B cell (primary cell): ENCODE measurements at regions not wholly inside any gene's neighbourhood (a gene's known extent, or its start where the extent isn't known, plus 50 kb on each side); places are given as distances from the start of the nearest gene placed in this dataset.

ENCODE experiments used
- ATAC-seq: fragments of 200-7000 bp; cut with Tn5 transposase; one replicate; pipeline ENCODE4 v1.10.0; 2021; ENCODE audit warnings: low read depth, mild to moderate bottlenecking, moderate number of reproducible peaks, moderate library complexity
- CTCF ChIA-PET: fragments of 350-600 bp; sonication (Branson Sonifier 250); formaldehyde crosslinking; loops from one replicate; lab custom pipeline; 2021; ENCODE audit warnings: antibody characterized with exemption, inconsistent platforms; lab: Charles Lee
- POLR2A ChIA-PET: fragments of 350-600 bp; sonication (Branson Sonifier 250); formaldehyde crosslinking; loops from one replicate; lab custom pipeline; 2021; ENCODE audit warnings: antibody characterized with exemption; lab: Charles Lee
- DNase-seq: peaks from one replicate; pipeline ENCODE4 v3.0.0; 2013
- H2AFZ ChIP-seq: 2 replicates; pipeline ENCODE4 v1.6.1; 2012; ENCODE audit warnings: mild to moderate bottlenecking, low read depth, low read length; ENCODE audit not compliant: insufficient read depth, poor library complexity, severe bottlenecking
- H3K27ac ChIP-seq, 2 donors: 1 replicate in 1 of 2; 2 replicates in 1 of 2; pipeline ENCODE4 v1.5.1; 2012 to 2013; ENCODE audit warnings: low read length in 2 of 2, mild to moderate bottlenecking in 2 of 2, moderate library complexity in 1 of 2
- H3K27me3 ChIP-seq, 4 experiments: fragments of 200-600 bp in 1 of 4; sonication (generic) in 1 of 4; replicated peaks in 1 of 4; 1 replicate in 2 of 4; 2 replicates in 2 of 4; pipeline versions ENCODE4 v1.6.1 to v1.7.0; 2013 to 2016; ENCODE audit warnings: low read length in 3 of 4, mild to moderate bottlenecking in 2 of 4, mixed read lengths in 1 of 4, moderate library complexity in 1 of 4; ENCODE audit not compliant: insufficient read depth in 4 of 4, control insufficient read depth in 3 of 4; ENCODE audit errors: control extremely low read depth in 1 of 4
- H3K36me3 ChIP-seq, 2 experiments: replicated peaks in 1 of 2; 1 replicate in 1 of 2; 2 replicates in 1 of 2; pipeline versions ENCODE4 v1.6.1 to v1.7.1; 2013; ENCODE audit warnings: low read length in 1 of 2; ENCODE audit not compliant: insufficient read depth in 2 of 2, control insufficient read depth in 1 of 2; ENCODE audit errors: control extremely low read depth in 1 of 2, extremely low read depth in 1 of 2
- H3K4me1 ChIP-seq, 2 donors: fragments of 200-600 bp in 1 of 2; sonication (generic) in 1 of 2; 1 replicate in 1 of 2; 2 replicates in 1 of 2; pipeline versions ENCODE4 v1.5.1 to v1.6.1; 2013 to 2017; ENCODE audit warnings: low read length in 2 of 2; ENCODE audit not compliant: control insufficient read depth in 2 of 2, insufficient read depth in 2 of 2
- H3K4me2 ChIP-seq: replicated peaks from 2 replicates; pipeline ENCODE3; 2012; ENCODE audit warnings: mild to moderate bottlenecking, low read depth, low read length; ENCODE audit not compliant: poor library complexity, severe bottlenecking
- H3K4me3 ChIP-seq, 5 experiments: fragments of 200-600 bp in 1 of 5; sonication (generic) in 1 of 5; 1 replicate in 3 of 5; 2 replicates in 2 of 5; pipeline versions ENCODE4 v1.5.1 to v1.7.0; 2011 to 2016; ENCODE audit warnings: low read length in 4 of 5, mild to moderate bottlenecking in 4 of 5, low read depth in 2 of 5, control low read depth in 1 of 5, moderate library complexity in 1 of 5; ENCODE audit not compliant: insufficient read depth in 1 of 5; ENCODE audit errors: control extremely low read depth in 1 of 5, extremely low read depth in 1 of 5
- H3K79me2 ChIP-seq: fragments of 200-600 bp; sonication (generic); one replicate; pipeline ENCODE4 v1.6.0; 2016; ENCODE audit warnings: low read length; ENCODE audit not compliant: control insufficient read depth, insufficient read depth
- H3K9ac ChIP-seq: fragments of 200-600 bp; sonication (generic); 2 replicates; pipeline ENCODE4 v1.6.1; 2017; ENCODE audit warnings: mild to moderate bottlenecking, low read length, moderate library complexity
- H3K9me3 ChIP-seq, 3 donors: one replicate each; pipeline versions ENCODE4 v1.6.1 to v1.7.1; 2013; ENCODE audit warnings: low read length in 2 of 3; ENCODE audit not compliant: control insufficient read depth in 2 of 3, insufficient read depth in 1 of 3; ENCODE audit errors: control extremely low read depth in 1 of 3
- H4K20me1 ChIP-seq: 2 replicates; pipeline ENCODE4 v1.6.0; 2012; ENCODE audit warnings: mild to moderate bottlenecking, low read length; ENCODE audit not compliant: insufficient read depth, control insufficient read depth, poor library complexity, severe bottlenecking
- H3K27ac Mint-ChIP-seq: one replicate; pipeline ENCODE4 v1.8.0; 2021; ENCODE audit warnings: mixed read lengths
- H3K27me3 Mint-ChIP-seq: one replicate; pipeline ENCODE4 v1.8.0; 2021; ENCODE audit warnings: mixed read lengths
- H3K4me1 Mint-ChIP-seq: one replicate; pipeline ENCODE4 v1.8.0; 2021; ENCODE audit warnings: mixed read lengths
- H3K4me3 Mint-ChIP-seq: one replicate; pipeline ENCODE4 v1.8.0; 2021; ENCODE audit warnings: mixed read lengths
- H3K9me3 Mint-ChIP-seq: one replicate; pipeline ENCODE4 v1.8.0; 2022; ENCODE audit warnings: mixed read lengths; ENCODE audit not compliant: insufficient read depth
- EZH2 ChIP-seq: IDR thresholded peaks from 2 replicates; pipeline ENCODE4 v1.6.1; 2012; ENCODE audit warnings: borderline replicate concordance, low read depth, mild to moderate bottlenecking, moderate library complexity, low read length; ENCODE audit not compliant: insufficient read depth, poor library complexity, severe bottlenecking
- WGBS: methylation state at CpG from one replicate; pipeline ENCODE4 v1.1.5; 2013; ENCODE audit warnings: missing lambda C conversion rate; ENCODE audit not compliant: insufficient coverage; 5-methylcytosine and 5-hydroxymethylcytosine counted together
- intact Hi-C: fragments of 100-400 bp; cut with micrococcal nuclease; formaldehyde crosslinking; loops from one replicate; pipeline ENCODE4 v1.10.0; 2022
- TF ChIP-seq, protein P1 (sequence below): fragments of 200-600 bp; IDR thresholded peaks from one replicate; pipeline ENCODE4 v1.8.0; 2022; ENCODE audit warnings: antibody characterized with exemption, mild to moderate bottlenecking

GRCh38 chr11:70736937-70737640 is 338.8 kb downstream of the CTTN start:
- H3K36me3 ChIP-seq, result no peaks in the 10 kb centered on the region
- no peaks in the 10 kb centered on the region for H3K27me3 ChIP-seq
- H3K9me3 Mint-ChIP-seq, result no peaks in the 10 kb centered on the region
- no peak overlapping the region for H3K27ac ChIP-seq
- no peaks in the 10 kb centered on the region for H4K20me1 ChIP-seq
- 84% methylated on average over 17 of the region's 17 CpGs for WGBS
- no peaks in the 10 kb centered on the region for H3K4me1 ChIP-seq
- H3K9ac ChIP-seq, result no peak overlapping the region
- H3K79me2 ChIP-seq, result no peaks in the 10 kb centered on the region
- ATAC-seq, result no peak
- H3K4me2 ChIP-seq, result no peak overlapping the region
- CTCF ChIA-PET, result no interaction called here
- TF ChIP-seq, protein P1, sequence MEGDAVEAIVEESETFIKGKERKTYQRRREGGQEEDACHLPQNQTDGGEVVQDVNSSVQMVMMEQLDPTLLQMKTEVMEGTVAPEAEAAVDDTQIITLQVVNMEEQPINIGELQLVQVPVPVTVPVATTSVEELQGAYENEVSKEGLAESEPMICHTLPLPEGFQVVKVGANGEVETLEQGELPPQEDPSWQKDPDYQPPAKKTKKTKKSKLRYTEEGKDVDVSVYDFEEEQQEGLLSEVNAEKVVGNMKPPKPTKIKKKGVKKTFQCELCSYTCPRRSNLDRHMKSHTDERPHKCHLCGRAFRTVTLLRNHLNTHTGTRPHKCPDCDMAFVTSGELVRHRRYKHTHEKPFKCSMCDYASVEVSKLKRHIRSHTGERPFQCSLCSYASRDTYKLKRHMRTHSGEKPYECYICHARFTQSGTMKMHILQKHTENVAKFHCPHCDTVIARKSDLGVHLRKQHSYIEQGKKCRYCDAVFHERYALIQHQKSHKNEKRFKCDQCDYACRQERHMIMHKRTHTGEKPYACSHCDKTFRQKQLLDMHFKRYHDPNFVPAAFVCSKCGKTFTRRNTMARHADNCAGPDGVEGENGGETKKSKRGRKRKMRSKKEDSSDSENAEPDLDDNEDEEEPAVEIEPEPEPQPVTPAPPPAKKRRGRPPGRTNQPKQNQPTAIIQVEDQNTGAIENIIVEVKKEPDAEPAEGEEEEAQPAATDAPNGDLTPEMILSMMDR, result no peak
- TF ChIP-seq EZH2, result no peak
- H3K27ac Mint-ChIP-seq, result no peak overlapping the region
- H3K4me1 Mint-ChIP-seq, result no peaks in the 10 kb centered on the region
- POLR2A ChIA-PET, result no interaction called here
- H2AFZ ChIP-seq, result no peak overlapping the region
- no peak overlapping the region for H3K4me3 ChIP-seq
- intact Hi-C loops, result no loop called here
- no peak for DNase-seq
- no peak overlapping the region for H3K4me3 Mint-ChIP-seq
- H3K27me3 Mint-ChIP-seq, result peaks cover 8% of the 10 kb centered on the region
- H3K9me3 ChIP-seq, result peaks cover 0 to 6% (median 0%) of the 10 kb centered on the region in 3 donors

DNA sequence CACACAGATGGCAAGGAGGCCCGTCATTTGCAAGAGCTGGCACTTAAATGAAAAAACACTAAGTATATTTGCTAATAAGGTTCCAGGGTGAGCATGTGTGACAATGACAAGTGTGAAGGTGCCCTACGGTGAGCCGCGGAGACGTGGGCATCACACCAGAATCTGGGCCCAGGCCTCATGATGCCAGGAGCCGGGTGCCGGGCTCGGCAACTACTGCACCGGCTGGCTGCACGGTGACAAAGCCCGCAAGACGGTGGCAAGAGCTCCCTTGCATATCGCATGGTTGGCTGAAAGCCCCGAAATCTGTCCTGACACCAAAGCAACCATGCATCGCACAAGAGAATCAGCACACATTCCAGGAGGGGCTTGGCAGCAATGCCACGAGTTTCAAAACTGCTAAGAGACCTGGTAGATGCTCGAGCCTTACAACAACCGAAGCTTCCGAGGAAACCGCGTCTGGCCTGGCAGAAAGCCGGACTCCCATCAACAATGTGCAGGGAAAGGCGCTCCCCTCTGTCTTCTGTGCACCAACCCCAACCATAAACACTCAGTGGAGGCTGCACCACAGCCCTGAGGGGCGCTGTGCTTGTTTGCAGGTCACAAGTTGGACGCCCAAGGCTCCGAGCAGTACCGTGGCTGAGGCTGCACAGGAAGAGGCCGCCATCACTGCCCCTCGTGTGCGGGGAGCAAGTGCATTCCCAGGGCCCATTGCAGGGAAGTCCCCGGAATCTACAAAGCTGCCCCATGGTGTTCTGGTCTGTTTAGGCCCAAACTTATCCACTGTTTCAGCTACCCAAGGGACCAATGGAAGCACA is 339.7 kb downstream of the CTTN start:
- no peaks in the 10 kb centered on the region for H3K9me3 Mint-ChIP-seq
- CTCF ChIA-PET, result no interaction called here
- H3K27ac Mint-ChIP-seq, result no peak overlapping the region
- H3K9ac ChIP-seq, result no peak overlapping the region
- H3K4me2 ChIP-seq, result no peak overlapping the region
- no peak for ATAC-seq
- TF ChIP-seq, protein P1, result no peak
- no peak for TF ChIP-seq EZH2
- H3K9me3 ChIP-seq, result peaks cover 0 to under 1% (median 0%) of the 10 kb centered on the region in 3 donors
- 90% methylated on average over 31 of the region's 31 CpGs for WGBS
- H3K36me3 ChIP-seq, result no peaks in the 10 kb centered on the region
- no peak for DNase-seq
- H3K4me3 Mint-ChIP-seq, result no peak overlapping the region
- no peak overlapping the region for H2AFZ ChIP-seq
- POLR2A ChIA-PET, result no interaction called here
- intact Hi-C loops, result no loop called here
- H3K27ac ChIP-seq, result no peak overlapping the region
- no peaks in the 10 kb centered on the region for H3K79me2 ChIP-seq
- no peaks in the 10 kb centered on the region for H3K4me1 Mint-ChIP-seq
- no peak overlapping the region for H3K4me3 ChIP-seq
- H3K4me1 ChIP-seq, result no peaks in the 10 kb centered on the region
- H3K27me3 Mint-ChIP-seq, result peaks cover 16% of the 10 kb centered on the region
- no peaks in the 10 kb centered on the region for H3K27me3 ChIP-seq
- no peaks in the 10 kb centered on the region for H4K20me1 ChIP-seq
